ENCODE measurements at regions not wholly inside any gene's neighbourhood (a gene's known extent, or its start where the extent isn't known, plus 50 kb on each side); places are given as distances from the start of the nearest gene placed in this dataset.
"Not testable (repeated sequence)": the region's sequence is repeated elsewhere in the genome, so short reads cannot be mapped to it uniquely, and the experiment has no call there.

- not testable (repeated sequence) for DNase-seq (ENCODE audit: low read depth)
These were observed 64.2 kb upstream of the METTL9 start for GRCh38 chr16:21535201-21535600.

- not testable (repeated sequence) for DNase-seq (ENCODE audit: low read depth)
These were observed 62.6 kb upstream of the METTL9 start for GRCh38 chr16:21536740-21537139.

- DNase-seq (ENCODE audit: low read depth) = not testable (repeated sequence)
These were observed 61.8 kb upstream of the METTL9 start for GRCh38 chr16:21537598-21537997.

- not testable (repeated sequence) for DNase-seq (ENCODE audit: low read depth)
These were observed 60.2 kb upstream of the METTL9 start for GRCh38 chr16:21539107-21539618.

- DNase-seq (ENCODE audit: low read depth) = not testable (repeated sequence)
These were observed 58.5 kb upstream of the METTL9 start for GRCh38 chr16:21540770-21541433.

- DNase-seq (ENCODE audit: low read depth) = not testable (repeated sequence)
These were observed 57.7 kb upstream of the METTL9 start for GRCh38 chr16:21541611-21542051.

GRCh38 chr16:21542075-21542474 lies 57.3 kb upstream of the METTL9 start:
- not testable (repeated sequence) for DNase-seq (ENCODE audit: low read depth)

GRCh38 chr16:21542491-21543124 lies 56.8 kb upstream of the METTL9 start:
- DNase-seq (ENCODE audit: low read depth) = not testable (repeated sequence)

GRCh38 chr16:21543151-21543836 lies 56.1 kb upstream of the METTL9 start:
- DNase-seq (ENCODE audit: low read depth) = not testable (repeated sequence)

- DNase-seq (ENCODE audit: low read depth) = not testable (repeated sequence)
These were observed 53.6 kb upstream of the METTL9 start for GRCh38 chr16:21545664-21546326.

- not testable (repeated sequence) for DNase-seq (ENCODE audit: low read depth)
These were observed 50.0 kb upstream of the METTL9 start for GRCh38 chr16:21549396-21549795.

All from amniotic epithelial cell (primary cell).